ENCODE measurements at regions not wholly inside any gene's neighbourhood (a gene's known extent, or its start where the extent isn't known, plus 50 kb on each side); places are given as distances from the start of the nearest gene placed in this dataset.

- Mint-ChIP-seq H3K36me3 (ENCODE audit: low read depth) (no peaks in the 10 kb centered on the region), H3K27me3 (ENCODE audit: low read depth) (peaks cover 8% of the 10 kb centered on the region), H3K4me1 (ENCODE audit: low read depth) (no peaks in the 10 kb centered on the region), H3K27ac (no peak overlapping the region), H3K9me3 (peaks cover 12% of the 10 kb centered on the region), H3K4me3 (no peak overlapping the region)
- DNase-seq (ENCODE audit: low spot score) = no peak
Observed at GRCh38 chr1:182003953-182004586, 57.4 kb downstream of the ZNF648 start.

- Mint-ChIP-seq H3K36me3 (ENCODE audit: low read depth) (no peaks in the 10 kb centered on the region), H3K9me3 (peaks cover 12% of the 10 kb centered on the region), H3K27me3 (ENCODE audit: low read depth) (peaks cover 8% of the 10 kb centered on the region), H3K27ac (no peak overlapping the region), H3K4me3 (no peak overlapping the region), H3K4me1 (ENCODE audit: low read depth) (no peaks in the 10 kb centered on the region)
- no peak for DNase-seq (ENCODE audit: low spot score)
Observed at GRCh38 chr1:182003025-182003725, 58.3 kb downstream of the ZNF648 start.

- H3K9me3 Mint-ChIP-seq = peaks cover 12% of the 10 kb centered on the region
- H3K27me3 Mint-ChIP-seq (ENCODE audit: low read depth) = peaks cover 6% of the 10 kb centered on the region
- no peak overlapping the region for H3K4me3 Mint-ChIP-seq
- no peak for DNase-seq (ENCODE audit: low spot score)
- H3K27ac Mint-ChIP-seq = no peak overlapping the region
- H3K4me1 Mint-ChIP-seq (ENCODE audit: low read depth) = no peaks in the 10 kb centered on the region
- no peaks in the 10 kb centered on the region for H3K36me3 Mint-ChIP-seq (ENCODE audit: low read depth)
Observed at GRCh38 chr1:182002570-182002969, 58.9 kb downstream of the ZNF648 start.

GRCh38 chr1:181998858-181999257 lies 62.7 kb downstream of the ZNF648 start:
- no peak for DNase-seq (ENCODE audit: low spot score)
- Mint-ChIP-seq H3K4me1 (ENCODE audit: low read depth) (no peaks in the 10 kb centered on the region), H3K4me3 (no peak overlapping the region), H3K27me3 (ENCODE audit: low read depth) (peaks cover 15% of the 10 kb centered on the region), H3K9me3 (no peaks in the 10 kb centered on the region), H3K27ac (no peak overlapping the region), H3K36me3 (ENCODE audit: low read depth) (no peaks in the 10 kb centered on the region)

- H3K27me3 Mint-ChIP-seq (ENCODE audit: low read depth) = peaks cover 18% of the 10 kb centered on the region
- H3K27ac Mint-ChIP-seq = no peak overlapping the region
- H3K4me1 Mint-ChIP-seq (ENCODE audit: low read depth) = no peaks in the 10 kb centered on the region
- no peak overlapping the region for H3K4me3 Mint-ChIP-seq
- no peaks in the 10 kb centered on the region for H3K9me3 Mint-ChIP-seq
- H3K36me3 Mint-ChIP-seq (ENCODE audit: low read depth) = no peaks in the 10 kb centered on the region
- DNase-seq (ENCODE audit: low spot score) = no peak
Observed at GRCh38 chr1:181992072-181992471, 69.4 kb downstream of the ZNF648 start.

GRCh38 chr1:181990728-181991127 lies 70.8 kb downstream of the ZNF648 start:
- H3K27me3 Mint-ChIP-seq (ENCODE audit: low read depth) = peaks cover 19% of the 10 kb centered on the region
- no peak overlapping the region for H3K27ac Mint-ChIP-seq
- H3K36me3 Mint-ChIP-seq (ENCODE audit: low read depth) = no peaks in the 10 kb centered on the region
- no peak overlapping the region for H3K4me3 Mint-ChIP-seq
- no peaks in the 10 kb centered on the region for H3K4me1 Mint-ChIP-seq (ENCODE audit: low read depth)
- no peak for DNase-seq (ENCODE audit: low spot score)
- H3K9me3 Mint-ChIP-seq = no peaks in the 10 kb centered on the region

- H3K4me1 Mint-ChIP-seq (ENCODE audit: low read depth) = no peaks in the 10 kb centered on the region
- no peaks in the 10 kb centered on the region for H3K9me3 Mint-ChIP-seq
- no peak overlapping the region for H3K27ac Mint-ChIP-seq
- H3K27me3 Mint-ChIP-seq (ENCODE audit: low read depth) = peaks cover 18% of the 10 kb centered on the region
- no peaks in the 10 kb centered on the region for H3K36me3 Mint-ChIP-seq (ENCODE audit: low read depth)
- DNase-seq (ENCODE audit: low spot score) = no peak
- H3K4me3 Mint-ChIP-seq = no peak overlapping the region
Observed at GRCh38 chr1:181989261-181989920, 72.1 kb downstream of the ZNF648 start.

- Mint-ChIP-seq H3K4me1 (ENCODE audit: low read depth) (no peaks in the 10 kb centered on the region), H3K27me3 (ENCODE audit: low read depth) (peaks cover 22% of the 10 kb centered on the region), H3K27ac (no peak overlapping the region), H3K9me3 (no peaks in the 10 kb centered on the region), H3K36me3 (ENCODE audit: low read depth) (no peaks in the 10 kb centered on the region), H3K4me3 (no peak overlapping the region)
- DNase-seq (ENCODE audit: low spot score) = no peak
Observed at GRCh38 chr1:181987996-181988395, 73.5 kb downstream of the ZNF648 start.

GRCh38 chr1:181987334-181987895 lies 74.1 kb downstream of the ZNF648 start:
- Mint-ChIP-seq H3K27ac (no peak overlapping the region), H3K27me3 (ENCODE audit: low read depth) (peaks cover 25% of the 10 kb centered on the region)
- no peak for DNase-seq (ENCODE audit: low spot score)

GRCh38 chr1:181986907-181987305 lies 74.6 kb downstream of the ZNF648 start:
- Mint-ChIP-seq H3K36me3 (ENCODE audit: low read depth) (no peaks in the 10 kb centered on the region), H3K4me3 (no peak overlapping the region), H3K9me3 (no peaks in the 10 kb centered on the region), H3K27ac (no peak overlapping the region), H3K27me3 (ENCODE audit: low read depth) (peaks cover 22% of the 10 kb centered on the region), H3K4me1 (ENCODE audit: low read depth) (no peaks in the 10 kb centered on the region)
- DNase-seq (ENCODE audit: low spot score) = no peak

More at GRCh38 chr1:181987334-181987895, 74.1 kb downstream of the ZNF648 start:
- Mint-ChIP-seq H3K4me1 (ENCODE audit: low read depth) (no peaks in the 10 kb centered on the region), H3K9me3 (no peaks in the 10 kb centered on the region), H3K4me3 (no peak overlapping the region), H3K36me3 (ENCODE audit: low read depth) (no peaks in the 10 kb centered on the region)

- Mint-ChIP-seq H3K4me1 (ENCODE audit: low read depth) (no peaks in the 10 kb centered on the region), H3K36me3 (ENCODE audit: low read depth) (no peaks in the 10 kb centered on the region), H3K4me3 (no peak overlapping the region), H3K9me3 (no peaks in the 10 kb centered on the region), H3K27ac (no peak overlapping the region), H3K27me3 (ENCODE audit: low read depth) (peaks cover 24% of the 10 kb centered on the region)
- DNase-seq (ENCODE audit: low spot score) = no peak
Observed at GRCh38 chr1:181985936-181986906, 75.3 kb downstream of the ZNF648 start.

- no peak for DNase-seq (ENCODE audit: low spot score)
- Mint-ChIP-seq H3K4me3 (no peak overlapping the region), H3K36me3 (ENCODE audit: low read depth) (no peaks in the 10 kb centered on the region), H3K9me3 (no peaks in the 10 kb centered on the region), H3K4me1 (ENCODE audit: low read depth) (no peaks in the 10 kb centered on the region), H3K27me3 (ENCODE audit: low read depth) (peaks cover 24% of the 10 kb centered on the region), H3K27ac (no peak overlapping the region)
Observed at GRCh38 chr1:181985281-181985680, 76.2 kb downstream of the ZNF648 start.

- Mint-ChIP-seq H3K4me1 (ENCODE audit: low read depth) (no peaks in the 10 kb centered on the region), H3K9me3 (no peaks in the 10 kb centered on the region), H3K36me3 (ENCODE audit: low read depth) (no peaks in the 10 kb centered on the region), H3K4me3 (no peak overlapping the region), H3K27me3 (ENCODE audit: low read depth) (peaks cover 29% of the 10 kb centered on the region), H3K27ac (no peak overlapping the region)
- no peak for DNase-seq (ENCODE audit: low spot score)
Observed at GRCh38 chr1:181984006-181984405, 77.5 kb downstream of the ZNF648 start.
